GM19043 (cell line): ENCODE measurements at regions not wholly inside any gene's neighbourhood (a gene's known extent, or its start where the extent isn't known, plus 50 kb on each side); places are given as distances from the start of the nearest gene placed in this dataset.
"Not testable (repeated sequence)": the region's sequence is repeated elsewhere in the genome, so short reads cannot be mapped to it uniquely, and the experiment has no call there.

ENCODE experiments used
- ATAC-seq: cut with Tn5 transposase; IDR thresholded peaks from one replicate; pipeline ENCODE4 v1.9.1; 2021; ENCODE audit warnings: low read depth; ENCODE audit not compliant: unreplicated experiment

DNA sequence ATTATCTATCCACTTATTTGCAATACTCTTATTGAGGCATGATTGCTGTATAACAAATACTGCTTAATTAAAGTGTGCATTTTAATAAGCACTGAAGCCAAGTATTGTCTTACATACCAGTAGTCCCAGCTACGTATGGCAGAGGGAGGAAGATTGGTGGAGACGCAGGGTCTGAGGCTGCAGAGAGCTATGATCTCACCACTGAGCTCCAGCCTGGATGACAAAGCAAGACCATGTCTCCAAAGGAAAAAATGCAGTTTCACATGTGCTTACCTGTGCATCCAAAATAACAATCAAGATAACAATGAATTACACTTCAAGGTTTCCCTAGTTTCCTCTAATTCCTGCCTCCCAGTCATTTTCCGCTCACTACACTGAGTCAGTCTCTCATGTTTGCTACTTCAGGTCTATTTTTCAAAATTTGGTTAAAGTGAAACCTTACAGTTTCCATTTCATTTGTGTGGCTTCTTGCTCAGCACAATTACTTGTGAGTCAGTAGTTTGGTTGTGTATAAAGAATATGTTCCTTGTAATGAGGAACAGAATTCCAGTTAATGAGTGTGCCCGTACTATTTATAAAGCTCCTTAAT is 1250.1 kb downstream of the TMEM121 start:
- no peak for ATAC-seq

DNA sequence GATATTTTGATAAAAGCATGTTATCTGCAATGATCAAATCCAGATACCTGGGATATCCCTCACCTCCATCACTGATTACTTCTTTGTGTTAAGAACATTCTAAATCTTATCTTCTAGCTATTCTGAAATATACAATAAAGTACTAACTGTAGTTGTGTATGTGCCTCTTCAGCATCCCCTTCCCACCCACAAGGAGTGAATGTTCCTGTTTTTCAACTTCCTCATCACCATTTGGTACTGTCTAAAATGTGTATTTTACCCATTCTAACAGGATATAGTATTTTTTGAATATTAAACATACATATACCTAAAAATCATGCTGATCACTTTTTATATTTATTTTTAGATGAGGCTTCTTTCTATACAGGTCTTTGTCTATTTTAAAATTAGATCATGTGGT is 1252.6 kb downstream of the TMEM121 start:
- no peak for ATAC-seq

DNA sequence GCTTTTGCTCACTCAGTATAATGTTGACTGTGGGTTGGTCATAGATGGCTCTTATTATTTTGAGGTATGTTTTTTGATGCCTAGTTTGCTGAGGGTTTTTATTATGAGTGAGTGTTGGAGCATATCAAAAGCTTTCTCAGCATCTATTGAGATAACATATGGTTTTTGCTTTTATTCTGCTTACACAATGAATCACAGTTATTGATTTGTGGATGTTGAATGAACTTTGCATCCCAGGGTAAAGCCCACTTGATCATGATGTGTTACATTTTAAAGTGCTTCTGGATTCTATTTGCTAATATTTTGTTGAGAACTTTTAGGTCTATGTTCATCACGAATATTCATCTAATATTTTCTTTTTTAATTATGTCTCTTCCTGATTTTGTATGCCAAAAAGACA is 1260.3 kb downstream of the TMEM121 start:
- ATAC-seq = no peak

DNA sequence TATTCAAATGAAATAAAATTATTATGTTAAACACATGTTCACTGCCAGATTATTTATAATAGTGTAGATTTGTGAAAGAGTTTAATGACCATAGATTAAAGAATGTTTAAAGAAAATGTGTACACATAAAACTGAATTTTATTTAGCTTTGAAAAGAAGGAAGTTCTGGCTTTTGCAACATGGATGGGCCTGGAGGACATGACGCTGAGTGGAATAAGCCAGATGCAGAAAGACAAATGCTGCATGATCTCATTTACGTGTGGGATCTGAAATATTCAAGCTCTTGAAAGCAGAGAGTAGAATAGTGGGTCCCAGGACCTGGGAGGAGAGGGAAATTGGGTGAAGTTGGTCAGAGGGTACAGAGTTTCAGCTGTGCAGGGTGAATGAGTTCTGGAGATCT is 1261.2 kb downstream of the TMEM121 start:
- no peak for ATAC-seq

DNA sequence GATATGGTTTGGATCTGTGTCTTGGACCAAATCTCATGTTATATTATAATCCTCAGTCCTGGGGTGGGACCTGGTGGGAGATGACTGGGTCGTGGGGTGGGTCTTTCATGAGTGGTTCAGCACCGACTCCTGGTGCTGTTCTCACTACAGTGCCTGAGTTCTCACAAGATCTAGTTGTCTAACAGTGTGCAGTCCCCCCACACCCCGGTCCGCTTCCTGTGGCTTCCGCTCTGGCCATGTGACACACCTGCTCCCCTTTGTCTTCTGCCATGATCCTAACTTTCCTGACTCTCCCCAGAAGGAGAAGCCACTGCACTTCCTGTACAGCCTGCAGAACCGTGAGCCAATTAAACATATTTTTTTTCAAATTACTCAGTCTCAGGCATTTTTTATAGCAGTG is 1262.2 kb downstream of the TMEM121 start:
- no peak for ATAC-seq

DNA sequence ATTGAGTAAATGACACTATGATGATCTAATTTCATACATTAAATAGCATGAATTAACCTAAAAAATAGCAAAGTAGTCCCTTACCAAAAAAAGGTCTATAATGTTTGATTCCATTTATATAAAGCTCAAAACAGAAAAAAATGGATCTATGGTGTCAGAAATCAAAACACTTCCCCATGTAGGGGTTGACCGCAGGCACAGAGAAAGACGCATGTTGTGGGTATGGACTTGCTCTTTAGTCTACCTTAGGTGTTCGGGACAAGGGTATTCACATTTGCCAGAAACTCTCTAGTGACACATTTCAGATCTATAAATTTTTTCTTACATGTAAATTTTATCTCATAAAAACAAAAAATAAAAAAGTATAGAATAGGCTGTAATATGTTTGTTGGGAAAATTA is 1262.9 kb downstream of the TMEM121 start:
- ATAC-seq = no peak

DNA sequence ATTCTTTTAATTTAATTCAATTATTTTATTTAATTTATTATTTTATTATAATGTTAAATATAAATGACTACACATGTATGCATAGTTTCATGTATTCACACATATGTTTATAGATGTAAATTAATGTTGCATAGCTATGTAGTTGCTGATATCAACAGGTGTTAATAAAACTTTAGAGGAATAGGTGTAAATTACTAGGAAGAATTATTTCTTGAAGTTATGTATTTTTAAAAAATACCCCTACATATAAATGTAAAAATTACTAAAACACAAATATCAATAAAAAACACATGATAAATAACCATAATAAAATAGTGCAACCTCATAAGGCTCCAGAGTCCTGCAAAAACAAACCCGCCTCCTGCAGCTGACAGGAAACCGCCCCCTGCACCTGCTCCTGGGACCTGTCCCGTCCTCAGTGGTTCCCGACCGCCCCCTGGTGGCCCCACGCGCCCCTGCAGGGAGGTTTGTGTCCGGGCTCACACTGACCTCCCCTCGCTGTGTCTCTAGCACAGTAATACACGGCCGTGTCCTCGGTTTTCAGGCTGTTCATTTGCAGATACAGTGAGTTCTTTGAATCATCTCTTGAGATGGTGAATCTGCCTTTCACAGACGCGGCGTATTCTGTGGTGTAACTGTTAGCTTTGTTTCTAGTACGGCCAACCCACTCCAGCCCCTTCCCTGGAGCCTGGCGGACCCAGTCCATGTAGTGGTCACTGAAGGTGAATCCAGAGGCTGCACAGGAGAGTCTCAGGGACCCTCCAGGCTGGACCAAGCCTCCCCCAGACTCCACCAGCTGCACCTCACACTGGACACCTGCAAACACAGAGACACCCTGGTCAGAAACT is 1264.0 kb downstream of the TMEM121 start:
- ATAC-seq = no peak

DNA sequence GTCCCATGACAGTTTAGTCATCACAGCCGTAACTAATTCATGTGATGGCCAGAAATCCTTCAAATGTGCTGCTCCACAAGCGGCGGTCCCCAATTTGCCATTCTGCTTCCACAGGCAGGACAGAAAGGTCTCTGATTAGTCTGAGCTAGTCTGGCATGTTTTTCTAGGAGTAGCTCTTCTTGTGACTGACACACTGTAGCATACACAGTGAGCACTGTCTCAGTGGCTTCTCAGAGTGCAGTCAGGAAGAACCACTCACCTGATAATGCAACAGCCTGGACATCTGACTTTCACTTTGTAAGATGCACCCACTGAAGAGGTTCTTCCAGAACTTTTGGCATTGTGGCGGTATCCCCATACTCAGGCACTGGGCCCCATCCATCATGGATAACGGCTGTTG is 1266.2 kb downstream of the TMEM121 start:
- no peak for ATAC-seq

DNA sequence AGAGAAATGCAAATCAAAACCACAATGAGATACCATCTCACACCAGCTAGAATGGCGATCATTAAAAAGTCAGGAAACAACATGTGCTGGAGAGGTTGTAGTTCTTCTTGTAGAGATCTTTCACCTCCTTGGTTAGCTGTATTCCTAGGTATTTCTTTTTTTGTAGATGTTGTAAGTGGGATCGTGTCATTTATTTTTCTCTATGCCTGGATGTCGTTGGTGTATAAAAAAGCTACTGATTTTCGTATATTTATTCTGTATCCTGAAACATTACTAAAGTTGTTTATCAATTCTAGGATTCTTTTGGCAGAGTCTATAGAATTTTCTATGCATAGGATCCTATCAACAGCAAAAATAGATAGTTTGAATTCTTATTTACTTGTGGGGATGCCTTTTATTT is 1271.8 kb downstream of the TMEM121 start:
- not testable (repeated sequence) for ATAC-seq

DNA sequence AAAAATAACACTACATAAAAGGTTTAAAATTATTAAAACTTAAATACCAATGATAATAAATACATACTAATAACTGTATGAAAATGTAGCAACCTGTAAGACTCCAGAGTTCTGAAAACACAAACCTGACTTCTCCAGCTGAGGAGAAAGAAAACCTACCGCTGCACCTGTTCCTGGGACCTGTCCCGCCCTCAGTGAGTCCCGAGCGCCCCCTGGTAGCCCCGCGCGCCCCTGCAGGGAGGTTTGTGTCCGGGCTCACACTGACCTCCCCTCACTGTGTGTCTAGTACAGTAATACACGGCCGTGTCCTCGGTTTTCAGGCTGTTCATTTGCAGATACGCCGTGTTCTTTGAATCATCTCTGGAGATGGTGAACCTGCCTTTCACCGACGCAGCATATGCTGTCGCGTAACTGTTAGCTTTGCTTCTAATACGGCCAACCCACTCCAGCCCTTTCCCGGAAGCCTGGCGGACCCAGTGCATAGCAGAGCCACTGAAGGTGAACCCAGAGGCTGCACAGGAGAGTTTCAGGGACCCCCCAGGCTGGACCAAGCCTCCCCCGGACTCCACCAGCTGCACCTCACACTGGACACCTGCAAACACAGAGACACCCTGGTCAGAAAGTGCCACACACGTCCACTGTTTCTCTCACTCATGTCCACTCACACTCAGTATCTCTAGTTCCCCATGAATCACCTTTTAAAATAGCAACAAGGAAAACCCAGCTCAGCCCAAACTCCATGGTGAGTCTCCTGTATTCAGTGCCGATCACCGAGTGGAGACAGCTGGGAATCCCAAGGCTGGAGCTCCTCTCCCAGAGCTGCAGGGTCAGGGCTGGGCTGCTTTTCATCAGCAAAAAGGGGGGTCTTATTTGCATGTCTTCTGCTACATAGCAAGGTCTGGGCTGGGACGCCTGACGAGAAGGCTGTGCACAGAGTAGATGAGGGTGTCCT is 1276.3 kb downstream of the TMEM121 start:
- ATAC-seq = no peak

DNA sequence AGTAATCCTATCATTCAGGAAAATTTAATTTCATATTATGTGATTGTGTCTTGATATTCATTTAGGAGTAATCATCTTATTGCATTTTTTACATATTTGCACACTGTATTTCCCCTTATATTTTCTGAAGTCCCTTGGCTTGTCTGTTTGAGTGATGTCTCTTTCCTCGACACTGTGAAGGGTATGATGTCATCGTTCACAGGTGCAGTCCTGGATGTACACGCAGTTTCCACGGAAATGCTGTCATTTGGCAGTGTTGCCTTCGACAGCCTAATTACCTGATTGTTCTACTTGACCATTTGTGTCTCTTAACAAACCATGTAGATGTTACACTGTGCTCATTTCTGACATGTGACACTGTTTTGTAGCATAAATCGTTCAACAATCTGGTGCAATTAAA is 1277.0 kb downstream of the TMEM121 start:
- no peak for ATAC-seq

DNA sequence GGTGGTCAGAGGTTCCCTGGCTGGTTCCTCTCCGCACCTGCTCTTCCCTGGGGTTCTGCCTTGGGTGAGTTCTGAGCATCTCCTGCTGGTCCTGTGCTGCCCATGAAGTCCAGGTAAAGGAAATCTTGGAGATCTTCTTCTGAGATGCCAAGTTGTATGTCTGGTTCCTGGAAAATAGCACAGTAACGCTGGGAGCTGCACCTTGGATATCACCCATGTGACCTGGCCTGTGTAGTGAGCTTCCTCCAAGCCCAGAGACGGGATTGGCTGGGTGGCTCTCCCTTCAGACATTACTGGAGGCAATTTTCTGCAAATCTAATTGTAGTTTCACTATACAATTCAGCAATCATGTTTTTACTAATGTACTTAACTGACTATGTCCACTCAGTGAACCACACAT is 1281.1 kb downstream of the TMEM121 start:
- ATAC-seq = no peak

DNA sequence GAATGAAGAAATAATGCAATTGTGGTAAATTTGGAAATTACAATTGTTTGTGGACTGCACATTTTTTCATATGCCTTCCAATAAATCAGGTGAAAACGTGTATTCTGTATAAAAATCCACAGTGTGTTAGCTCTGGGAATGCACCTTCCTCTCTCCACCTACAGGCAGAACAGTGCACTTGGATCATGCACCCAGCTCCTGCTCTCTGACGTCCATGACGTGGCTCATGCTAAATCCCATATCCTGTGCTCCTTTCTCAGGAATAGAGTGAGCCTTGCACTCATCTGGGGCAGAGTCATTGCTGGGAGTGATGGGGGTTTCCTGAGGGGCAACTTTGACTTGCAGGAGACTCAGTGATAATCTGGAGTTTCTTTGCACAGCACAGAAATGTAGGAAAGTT is 1282.1 kb downstream of the TMEM121 start:
- no peak for ATAC-seq

DNA sequence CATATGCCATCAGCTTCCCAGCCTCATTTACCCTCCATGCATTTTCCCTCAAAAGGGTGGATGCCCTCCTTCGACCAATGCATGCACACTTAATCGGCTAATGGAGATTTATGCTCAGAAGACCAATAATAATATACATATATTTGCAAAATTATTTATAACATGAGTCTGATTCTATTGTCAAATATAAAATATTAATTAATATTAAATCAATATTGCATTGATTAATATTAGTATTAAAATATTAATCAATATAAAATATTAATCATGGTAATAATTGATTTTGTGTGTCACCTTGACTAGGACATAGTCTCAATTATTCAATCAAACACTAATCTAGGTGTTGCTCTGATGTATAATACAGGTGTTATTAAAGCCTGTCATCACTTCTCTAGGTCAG is 1282.5 kb downstream of the TMEM121 start:
- no peak for ATAC-seq

DNA sequence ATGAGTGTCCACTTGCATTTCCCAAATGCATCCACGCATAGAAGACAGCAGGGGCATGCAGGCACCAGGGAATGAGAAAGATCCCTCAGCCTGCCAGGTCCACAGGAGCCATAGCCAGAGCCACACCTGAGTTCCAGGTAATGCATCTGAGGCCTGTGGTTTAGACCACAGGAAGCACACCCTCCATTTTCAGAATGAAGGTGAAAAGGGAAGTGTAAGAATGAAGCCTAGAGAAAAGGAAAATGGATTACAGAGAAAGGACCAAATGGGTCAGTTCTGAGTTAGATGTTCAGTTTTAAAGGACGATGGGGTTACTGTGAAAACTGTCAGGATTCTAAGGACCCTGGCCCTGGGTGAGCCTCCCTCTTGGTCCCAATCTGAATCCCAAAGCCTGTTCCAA is 1283.2 kb downstream of the TMEM121 start:
- no peak for ATAC-seq

DNA sequence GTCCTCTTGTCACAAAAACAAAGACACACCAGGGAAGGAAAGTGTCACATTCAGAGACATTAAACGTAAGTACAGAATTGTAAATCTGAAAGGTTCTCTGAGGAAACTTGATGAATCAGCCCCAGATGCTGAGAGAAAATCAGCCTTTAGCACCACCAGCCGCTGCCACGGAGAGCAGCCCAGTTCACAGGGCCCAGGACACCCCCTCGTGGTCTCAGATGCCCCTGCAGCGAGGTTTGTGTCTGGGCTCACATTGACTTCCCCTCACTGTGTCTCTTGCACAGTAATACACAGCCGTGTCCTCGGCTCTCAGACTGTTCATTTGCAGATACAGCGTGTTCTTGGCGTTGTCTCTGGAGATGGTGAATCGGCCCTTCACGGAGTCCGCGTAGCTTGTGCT is 1283.8 kb downstream of the TMEM121 start:
- ATAC-seq = not testable (repeated sequence)

DNA sequence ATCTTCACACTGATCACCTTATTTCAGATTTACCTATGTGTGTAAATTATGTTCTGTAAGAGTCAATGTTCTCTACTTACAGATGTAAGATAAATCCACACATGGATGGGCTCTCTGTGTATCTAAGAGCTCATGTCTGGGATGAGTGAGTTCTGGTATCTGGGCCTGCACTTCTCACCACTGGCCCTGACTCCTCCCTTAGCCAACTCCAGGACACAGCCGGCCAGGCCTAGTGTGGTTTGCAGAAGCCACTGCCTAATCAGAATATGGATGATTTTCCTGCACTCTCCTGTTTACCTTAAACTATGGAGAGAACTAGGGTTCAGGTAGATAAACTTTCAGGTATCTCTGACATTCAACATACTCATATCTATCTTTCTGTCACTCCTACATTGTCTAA is 1284.8 kb downstream of the TMEM121 start:
- no peak for ATAC-seq

DNA sequence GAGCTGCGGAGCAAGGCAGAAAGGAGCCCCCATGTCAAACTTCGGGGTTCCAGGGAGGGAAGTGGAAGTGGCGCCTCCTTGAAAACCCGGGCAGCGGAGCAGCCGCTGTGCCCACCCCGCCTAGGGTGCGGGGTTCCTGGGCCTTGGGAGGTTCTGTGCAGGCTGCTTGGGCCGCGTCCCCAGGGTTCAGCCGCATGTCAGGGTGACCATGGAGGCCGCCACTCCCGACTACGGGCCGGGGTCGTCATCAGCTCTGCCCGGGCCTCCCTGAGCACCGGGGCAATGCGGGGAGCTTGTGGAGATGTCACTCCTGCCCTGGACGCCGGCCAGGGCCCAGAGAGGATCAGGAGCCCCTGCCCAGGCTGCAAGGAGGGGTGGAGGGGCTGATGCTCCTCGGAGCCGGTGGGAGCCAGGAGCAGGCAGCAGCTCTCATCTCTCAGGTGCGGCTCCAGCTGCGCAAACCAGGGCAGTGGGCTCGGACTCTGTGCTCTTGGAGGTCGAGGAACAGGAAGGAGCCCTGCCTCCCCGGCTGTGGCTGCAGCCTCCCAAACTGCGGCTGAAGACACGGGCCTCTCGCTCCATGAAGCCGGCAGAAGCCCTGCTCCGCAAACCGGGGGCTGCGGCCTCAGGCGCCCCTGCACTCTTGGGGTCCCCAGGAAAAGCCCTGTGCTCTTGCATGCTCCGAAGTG is 1286.5 kb downstream of the TMEM121 start:
- ATAC-seq = no peak

DNA sequence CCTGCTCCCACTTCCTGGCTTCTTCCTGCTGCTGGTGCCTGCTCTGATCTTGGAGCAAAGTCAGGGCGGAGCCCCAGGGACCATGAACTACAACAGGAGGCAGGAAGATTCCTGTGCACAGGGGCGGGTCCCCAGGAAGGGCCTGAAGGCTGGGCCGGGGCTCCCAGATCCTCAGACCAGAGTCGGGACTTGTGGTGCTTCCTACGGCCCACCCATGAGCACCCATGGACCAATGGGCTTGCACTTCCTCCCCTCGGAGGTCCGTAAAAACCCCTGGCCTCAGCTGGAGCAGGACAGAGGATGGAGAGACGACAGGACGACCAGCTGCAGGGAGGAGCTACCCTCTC is 1287.1 kb downstream of the TMEM121 start:
- ATAC-seq = no peak

DNA sequence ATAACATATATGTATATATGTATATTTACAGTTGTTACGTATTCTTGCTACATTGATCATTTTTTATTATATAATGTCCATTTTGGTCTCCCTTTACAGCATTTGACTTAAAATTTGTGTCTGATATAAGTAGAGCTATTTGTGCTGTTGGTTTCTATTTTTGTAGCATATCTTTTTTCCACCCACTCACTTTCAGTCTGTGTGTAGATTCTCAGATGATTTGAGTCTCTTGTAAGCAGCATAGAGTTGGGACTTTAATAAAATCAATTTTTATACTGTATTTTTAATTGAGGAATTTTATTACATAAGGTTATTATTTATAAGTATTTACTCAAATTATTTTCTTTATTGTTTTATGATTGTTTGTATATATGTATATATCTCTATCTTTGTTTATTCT is 1293.7 kb downstream of the TMEM121 start:
- no peak for ATAC-seq

DNA sequence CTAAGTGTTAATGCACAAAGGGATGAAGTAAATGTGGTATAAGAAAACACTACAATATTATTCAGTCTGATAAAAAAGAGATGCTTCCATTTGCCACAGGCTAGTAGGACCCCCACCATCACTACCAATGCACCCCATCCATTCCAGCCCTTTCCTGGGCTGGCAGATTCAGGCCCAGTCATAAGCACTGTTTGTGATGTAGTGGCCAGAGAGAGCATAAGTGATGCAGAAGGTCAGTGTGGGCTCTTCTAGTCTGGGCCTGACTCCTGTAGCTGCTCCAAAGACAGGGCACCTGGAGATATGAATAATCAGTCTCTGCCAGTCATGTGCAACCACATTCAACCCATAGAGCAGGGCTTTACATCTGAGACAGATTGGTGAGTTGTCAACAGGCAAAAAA is 1294.7 kb downstream of the TMEM121 start:
- ATAC-seq = no peak
